ENCODE measurements at regions not wholly inside any gene's neighbourhood (a gene's known extent, or its start where the extent isn't known, plus 50 kb on each side); places are given as distances from the start of the nearest gene placed in this dataset.

DNA sequence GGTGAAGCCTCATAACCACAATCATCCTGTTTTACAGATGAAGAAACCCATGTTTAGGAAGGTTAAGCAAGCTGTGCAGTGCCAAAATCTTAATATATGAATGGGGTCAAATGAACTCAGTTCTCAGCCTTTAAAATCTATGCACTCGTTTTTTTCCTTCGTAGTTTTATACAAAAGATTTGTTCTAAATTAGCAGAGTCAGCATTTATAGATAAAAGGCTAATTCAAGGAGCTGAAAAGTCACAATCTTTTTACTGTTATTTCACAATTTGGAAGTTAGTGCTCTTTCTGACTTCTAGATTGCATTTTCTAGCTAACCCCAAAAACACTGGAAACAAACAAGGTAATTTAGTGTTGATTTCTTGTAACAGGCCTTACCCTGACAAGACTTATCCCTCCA, 766.9 kb upstream of the ADGRL4 start:
- TF ChIP-seq POLR2A (IDR thresholded peaks at IDR 0.05), result no peak
- TF ChIP-seq, protein P1, sequence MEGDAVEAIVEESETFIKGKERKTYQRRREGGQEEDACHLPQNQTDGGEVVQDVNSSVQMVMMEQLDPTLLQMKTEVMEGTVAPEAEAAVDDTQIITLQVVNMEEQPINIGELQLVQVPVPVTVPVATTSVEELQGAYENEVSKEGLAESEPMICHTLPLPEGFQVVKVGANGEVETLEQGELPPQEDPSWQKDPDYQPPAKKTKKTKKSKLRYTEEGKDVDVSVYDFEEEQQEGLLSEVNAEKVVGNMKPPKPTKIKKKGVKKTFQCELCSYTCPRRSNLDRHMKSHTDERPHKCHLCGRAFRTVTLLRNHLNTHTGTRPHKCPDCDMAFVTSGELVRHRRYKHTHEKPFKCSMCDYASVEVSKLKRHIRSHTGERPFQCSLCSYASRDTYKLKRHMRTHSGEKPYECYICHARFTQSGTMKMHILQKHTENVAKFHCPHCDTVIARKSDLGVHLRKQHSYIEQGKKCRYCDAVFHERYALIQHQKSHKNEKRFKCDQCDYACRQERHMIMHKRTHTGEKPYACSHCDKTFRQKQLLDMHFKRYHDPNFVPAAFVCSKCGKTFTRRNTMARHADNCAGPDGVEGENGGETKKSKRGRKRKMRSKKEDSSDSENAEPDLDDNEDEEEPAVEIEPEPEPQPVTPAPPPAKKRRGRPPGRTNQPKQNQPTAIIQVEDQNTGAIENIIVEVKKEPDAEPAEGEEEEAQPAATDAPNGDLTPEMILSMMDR (IDR thresholded peaks at IDR 0.05), result no peak
